ENCODE measurements at regions not wholly inside any gene's neighbourhood (a gene's known extent, or its start where the extent isn't known, plus 50 kb on each side); places are given as distances from the start of the nearest gene placed in this dataset.

DNA sequence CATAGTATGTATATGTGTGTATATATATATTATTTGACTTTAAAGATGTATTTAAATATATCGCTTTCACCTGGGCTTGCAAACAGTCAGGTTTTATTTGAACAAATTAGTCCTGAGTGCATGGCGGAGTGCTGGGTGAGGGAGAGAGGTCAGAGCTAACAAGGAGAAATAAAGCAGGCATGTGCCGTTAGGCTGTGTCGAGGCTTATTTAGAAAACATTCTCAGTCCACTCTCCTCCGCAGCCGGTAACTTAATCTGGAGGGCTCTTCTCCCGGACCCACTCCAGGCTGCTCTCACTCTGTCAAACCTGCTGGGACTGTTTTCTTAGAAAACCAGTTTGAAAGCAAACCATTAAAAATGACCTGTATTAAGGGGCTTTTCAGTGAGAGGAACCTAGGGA, 455.9 kb downstream of the MN1 start:
- H3K56ac ChIP-seq (ENCODE audit: insufficient read length, low read depth, low read length): no peak overlapping the region
- H3K27me3 ChIP-seq (ENCODE audit: insufficient read depth, low read length): no peaks in the 10 kb centered on the region
- TF ChIP-seq, protein P1, sequence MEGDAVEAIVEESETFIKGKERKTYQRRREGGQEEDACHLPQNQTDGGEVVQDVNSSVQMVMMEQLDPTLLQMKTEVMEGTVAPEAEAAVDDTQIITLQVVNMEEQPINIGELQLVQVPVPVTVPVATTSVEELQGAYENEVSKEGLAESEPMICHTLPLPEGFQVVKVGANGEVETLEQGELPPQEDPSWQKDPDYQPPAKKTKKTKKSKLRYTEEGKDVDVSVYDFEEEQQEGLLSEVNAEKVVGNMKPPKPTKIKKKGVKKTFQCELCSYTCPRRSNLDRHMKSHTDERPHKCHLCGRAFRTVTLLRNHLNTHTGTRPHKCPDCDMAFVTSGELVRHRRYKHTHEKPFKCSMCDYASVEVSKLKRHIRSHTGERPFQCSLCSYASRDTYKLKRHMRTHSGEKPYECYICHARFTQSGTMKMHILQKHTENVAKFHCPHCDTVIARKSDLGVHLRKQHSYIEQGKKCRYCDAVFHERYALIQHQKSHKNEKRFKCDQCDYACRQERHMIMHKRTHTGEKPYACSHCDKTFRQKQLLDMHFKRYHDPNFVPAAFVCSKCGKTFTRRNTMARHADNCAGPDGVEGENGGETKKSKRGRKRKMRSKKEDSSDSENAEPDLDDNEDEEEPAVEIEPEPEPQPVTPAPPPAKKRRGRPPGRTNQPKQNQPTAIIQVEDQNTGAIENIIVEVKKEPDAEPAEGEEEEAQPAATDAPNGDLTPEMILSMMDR (conservative IDR thresholded peaks at IDR 0.05): no peak
- no CpG with 5 or more reads among the region's 7 CpGs for WGBS (ENCODE audit: extremely low coverage, insufficient read length, low lambda C conversion rate)
- H3K23me2 ChIP-seq (ENCODE audit: insufficient read length, low read depth, low read length, poor library complexity, severe bottlenecking): no peaks in the 10 kb centered on the region
- no peak for DNase-seq
- no peak overlapping the region for H2BK15ac ChIP-seq (ENCODE audit: low read depth, low read length)
- no peak overlapping the region for H4K5ac ChIP-seq (ENCODE audit: insufficient read length, low read depth, low read length)
- peaks cover 4% of the 10 kb centered on the region for H3K27me3 Mint-ChIP-seq (ENCODE audit: low read depth)
- no peak overlapping the region for H2AK5ac ChIP-seq (ENCODE audit: insufficient read length, low read length)
- H4K91ac ChIP-seq (ENCODE audit: insufficient read length, low read depth, low read length): no peak overlapping the region
- H3K4me2 ChIP-seq (ENCODE audit: insufficient read depth, insufficient read length, low read length): no peak overlapping the region
- no peak overlapping the region for H3K9ac ChIP-seq (ENCODE audit: extremely low read depth, insufficient read length, low read length)
- no peak overlapping the region for H3K14ac ChIP-seq (ENCODE audit: insufficient read depth, low read length)
- no peak overlapping the region for H3K4me3 Mint-ChIP-seq
- no peak overlapping the region for H2AFZ ChIP-seq (ENCODE audit: low read length)
- peaks cover 0 to 7% of the 10 kb centered on the region in 2 experiments; a peak in 1 of 4 replicates for H3K4me1 Mint-ChIP-seq
- no peaks in the 10 kb centered on the region for H3K4me1 ChIP-seq (ENCODE audit: insufficient read depth, low read length)
- H3K36me3 Mint-ChIP-seq (ENCODE audit: insufficient read depth in 1 of 3, low read depth in 3 of 3): peaks cover 0 to 6% (median 3%) of the 10 kb centered on the region in 3 experiments; a peak in 1 of 7 replicates
- H3K4ac ChIP-seq (ENCODE audit: low read depth, low read length): no peak overlapping the region
- no peak overlapping the region for H2BK120ac ChIP-seq (ENCODE audit: low read depth, low read length, poor library complexity, severe bottlenecking)
- no peaks in the 10 kb centered on the region for H3K9me3 ChIP-seq (ENCODE audit: control insufficient read depth, low read depth, low read length)
- no peaks in the 10 kb centered on the region for H3K79me2 ChIP-seq (ENCODE audit: insufficient read depth, low read length)
- H3K79me1 ChIP-seq (ENCODE audit: insufficient read depth, low read depth, low read length, poor library complexity, severe bottlenecking): no peaks in the 10 kb centered on the region
- H2BK5ac ChIP-seq (ENCODE audit: insufficient read length, low read length): no peak overlapping the region
- H3T11ph ChIP-seq (ENCODE audit: low read length): no peak overlapping the region
- no peak overlapping the region for H3K23ac ChIP-seq (ENCODE audit: insufficient read length, low read depth, low read length)
- H2BK20ac ChIP-seq (ENCODE audit: low read depth, low read length, poor library complexity, severe bottlenecking): no peak overlapping the region
- H4K8ac ChIP-seq (replicated peaks; ENCODE audit: insufficient read length, low read depth, low read length): no peak overlapping the region
- H3K27ac Mint-ChIP-seq: no peak overlapping the region
- no peaks in the 10 kb centered on the region for H4K20me1 ChIP-seq (ENCODE audit: control insufficient read depth, insufficient read depth, insufficient read length)
- H3K9me3 Mint-ChIP-seq: peaks cover 14 to 19% of the 10 kb centered on the region in 2 experiments
- H3K27ac ChIP-seq (ENCODE audit: insufficient read length, low read depth, low read length): no peak overlapping the region
- no peak overlapping the region for H3K18ac ChIP-seq (ENCODE audit: insufficient read length, low read depth, low read length)
- H2BK12ac ChIP-seq (ENCODE audit: insufficient read length, low read depth, low read length): no peak overlapping the region
